ENCODE measurements at regions not wholly inside any gene's neighbourhood (a gene's known extent, or its start where the extent isn't known, plus 50 kb on each side); places are given as distances from the start of the nearest gene placed in this dataset.

DNA sequence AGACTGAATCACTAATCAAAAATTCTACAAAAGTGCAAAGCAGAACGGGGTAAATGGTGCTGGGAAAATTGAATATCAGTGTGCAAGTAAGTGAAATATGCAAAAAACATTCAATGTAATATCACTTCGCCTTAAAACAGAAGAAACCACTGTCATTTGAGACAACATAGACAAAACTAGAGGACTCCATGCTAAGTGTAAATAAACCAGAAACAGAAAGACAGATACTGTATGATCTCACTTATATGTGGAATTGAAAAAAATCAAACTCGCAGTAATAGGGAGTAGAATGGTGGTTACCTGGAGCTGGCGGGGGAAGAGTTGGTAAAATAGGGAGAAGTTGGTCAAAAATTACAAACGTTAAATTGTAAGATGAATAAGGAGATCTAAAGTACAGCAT lies 1420.0 kb upstream of the CDH2 start:
- 67% methylated on average over 5 of the region's 5 CpGs for WGBS (ENCODE audit: insufficient coverage, insufficient replicate concordance, low lambda C conversion rate, missing lambda C conversion rate)
- ChIA-PET POLR2A (no interaction called here), RAD21 (ENCODE audit: unreplicated experiment) (no interaction called here), SMC1A (ENCODE audit: uncharacterized antibody, unreplicated experiment) (no interaction called here), CTCF (no interaction called here)
- no peak overlapping the region for H3K4me2 ChIP-seq (ENCODE audit: control insufficient read depth, insufficient read depth)
- DNase-seq (ENCODE audit: low read depth, low spot score): no peak
- ATAC-seq: no peak
- no peaks in the 10 kb centered on the region for H3K27me3 ChIP-seq (replicated peaks in 1 of 2; ENCODE audit: control insufficient read depth in 2 of 2, insufficient read depth in 2 of 2, low read length in 1 of 2)
- TF ChIP-seq BMI1 (IDR thresholded peaks at IDR 0.05; ENCODE audit: borderline replicate concordance): no peak
- no peak for TF ChIP-seq TCF3 (IDR thresholded peaks at IDR 0.05; ENCODE audit: borderline replicate concordance, insufficient read depth, low read depth, low read length)
- no peak for TF ChIP-seq YBX1 (IDR thresholded peaks at IDR 0.05)
- no peak for TF ChIP-seq ETV6 (conservative IDR thresholded peaks at IDR 0.05 in 1 of 2, IDR thresholded peaks at IDR 0.05 in 1 of 2; ENCODE audit: borderline replicate concordance in 1 of 2, low read depth in 1 of 2)
- no peak for TF ChIP-seq NKRF (conservative IDR thresholded peaks at IDR 0.05)
- TF ChIP-seq IKZF2 (IDR thresholded peaks at IDR 0.05): no peak
- no peak for TF ChIP-seq CHD4 (IDR thresholded peaks at IDR 0.05)
- no peak for TF ChIP-seq POLR2AphosphoS2 (IDR thresholded peaks at IDR 0.05; ENCODE audit: low read depth, low read length)
- no peak for TF ChIP-seq BRCA1 (IDR thresholded peaks at IDR 0.05; ENCODE audit: low read depth, low read length)
- TF ChIP-seq IRF5 (IDR thresholded peaks at IDR 0.05; ENCODE audit: borderline replicate concordance): no peak
- no peak for TF ChIP-seq MYB (IDR thresholded peaks at IDR 0.05; ENCODE audit: borderline replicate concordance, low read depth, low read length)
- no peak for TF ChIP-seq IRF4 (IDR thresholded peaks at IDR 0.05; ENCODE audit: low read depth, low read length)
- TF ChIP-seq STAT3 (IDR thresholded peaks at IDR 0.05; ENCODE audit: low read depth, low read length): no peak
- no peak for TF ChIP-seq ZBTB40 (IDR thresholded peaks at IDR 0.05; ENCODE audit: borderline replicate concordance)
- TF ChIP-seq TARDBP (IDR thresholded peaks at IDR 0.05; ENCODE audit: borderline replicate concordance): no peak
- no peaks in the 10 kb centered on the region for H3K79me2 ChIP-seq (ENCODE audit: control insufficient read depth, insufficient read depth, low read length)
- FAIRE-seq: no peak
- in situ Hi-C loops (cut with MboI): no loop called here
- BruUV-seq (replicated peaks): no TSS peak
- H3K36me3 ChIP-seq (ENCODE audit: control insufficient read depth in 2 of 2, insufficient read depth in 2 of 2, low read length in 1 of 2): no peaks in the 10 kb centered on the region
- H3K4me1 ChIP-seq (ENCODE audit: control insufficient read depth, insufficient read depth, low read length): no peaks in the 10 kb centered on the region
- H4K20me1 ChIP-seq (ENCODE audit: control insufficient read depth, insufficient read depth): no peaks in the 10 kb centered on the region
- H2AFZ ChIP-seq (ENCODE audit: control insufficient read depth, low read depth, low read length): no peak overlapping the region
- H3K4me3 ChIP-seq: no peak overlapping the region
- no peak overlapping the region for H3K9ac ChIP-seq (ENCODE audit: control insufficient read depth, insufficient read depth, low read length)
- no peak overlapping the region for H3K27ac ChIP-seq (ENCODE audit: control insufficient read depth, insufficient read depth)
- no peaks in the 10 kb centered on the region for H3K9me3 ChIP-seq (replicated peaks; ENCODE audit: control insufficient read depth, insufficient read depth, low read length)
- intact Hi-C loops (cut with micrococcal nuclease; ENCODE audit: unreplicated experiment): no loop called here
